Astrocyte (in vitro differentiated cells and primary cell): ENCODE measurements at regions not wholly inside any gene's neighbourhood (a gene's known extent, or its start where the extent isn't known, plus 50 kb on each side); places are given as distances from the start of the nearest gene placed in this dataset.

ENCODE experiments used
- EZH2 ChIP-seq: IDR thresholded peaks from 2 replicates; pipeline ENCODE4 v1.6.1; 2012; ENCODE audit warnings: mild to moderate bottlenecking, low read length, inconsistent platforms; ENCODE audit not compliant: insufficient read depth
- TF ChIP-seq, protein P1 (sequence below): IDR thresholded peaks from 2 replicates; pipeline ENCODE4 v1.5.1; 2011; ENCODE audit warnings: low read depth, mild to moderate bottlenecking, inconsistent platforms, low read length, moderate library complexity; ENCODE audit not compliant: insufficient read depth

- TF ChIP-seq, protein P1, sequence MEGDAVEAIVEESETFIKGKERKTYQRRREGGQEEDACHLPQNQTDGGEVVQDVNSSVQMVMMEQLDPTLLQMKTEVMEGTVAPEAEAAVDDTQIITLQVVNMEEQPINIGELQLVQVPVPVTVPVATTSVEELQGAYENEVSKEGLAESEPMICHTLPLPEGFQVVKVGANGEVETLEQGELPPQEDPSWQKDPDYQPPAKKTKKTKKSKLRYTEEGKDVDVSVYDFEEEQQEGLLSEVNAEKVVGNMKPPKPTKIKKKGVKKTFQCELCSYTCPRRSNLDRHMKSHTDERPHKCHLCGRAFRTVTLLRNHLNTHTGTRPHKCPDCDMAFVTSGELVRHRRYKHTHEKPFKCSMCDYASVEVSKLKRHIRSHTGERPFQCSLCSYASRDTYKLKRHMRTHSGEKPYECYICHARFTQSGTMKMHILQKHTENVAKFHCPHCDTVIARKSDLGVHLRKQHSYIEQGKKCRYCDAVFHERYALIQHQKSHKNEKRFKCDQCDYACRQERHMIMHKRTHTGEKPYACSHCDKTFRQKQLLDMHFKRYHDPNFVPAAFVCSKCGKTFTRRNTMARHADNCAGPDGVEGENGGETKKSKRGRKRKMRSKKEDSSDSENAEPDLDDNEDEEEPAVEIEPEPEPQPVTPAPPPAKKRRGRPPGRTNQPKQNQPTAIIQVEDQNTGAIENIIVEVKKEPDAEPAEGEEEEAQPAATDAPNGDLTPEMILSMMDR = no peak
- no peak for TF ChIP-seq EZH2
These were observed 220.1 kb downstream of the CYLC2 start for GRCh38 chr9:103215197-103215596.
